H9 (cell line): ENCODE measurements at regions not wholly inside any gene's neighbourhood (a gene's known extent, or its start where the extent isn't known, plus 50 kb on each side); places are given as distances from the start of the nearest gene placed in this dataset.

Experiments used
- DNase-seq: peaks from one replicate; pipeline ENCODE4 v3.0.0-alpha.2; 2017
- H2AFZ ChIP-seq: one replicate; pipeline ENCODE4 v1.6.1; 2013; ENCODE audit warnings: mild to moderate bottlenecking, low read length, control low read depth, moderate library complexity
- H2AK5ac ChIP-seq: 2 replicates; pipeline ENCODE4 v1.6.1; 2013; ENCODE audit warnings: low read length, control low read depth, mixed read lengths; ENCODE audit not compliant: insufficient read length
- H2BK120ac ChIP-seq: one replicate; pipeline ENCODE4 v1.6.1; 2013; ENCODE audit warnings: low read depth, mild to moderate bottlenecking, low read length, control low read depth, inconsistent platforms; ENCODE audit not compliant: poor library complexity, severe bottlenecking
- H2BK12ac ChIP-seq: 2 replicates; pipeline ENCODE4 v1.6.1; 2013; ENCODE audit warnings: low read length, control low read depth, mixed read lengths, low read depth; ENCODE audit not compliant: insufficient read length
- H2BK15ac ChIP-seq: 2 replicates; pipeline ENCODE4 v1.6.1; 2013; ENCODE audit warnings: low read depth, low read length, control low read depth
- H2BK20ac ChIP-seq: one replicate; pipeline ENCODE4 v1.6.1; 2013; ENCODE audit warnings: low read depth, mild to moderate bottlenecking, low read length, control low read depth, inconsistent platforms; ENCODE audit not compliant: poor library complexity, severe bottlenecking
- H2BK5ac ChIP-seq: 2 replicates; pipeline ENCODE4 v1.6.1; 2013; ENCODE audit warnings: low read length, control low read depth, mixed read lengths; ENCODE audit not compliant: insufficient read length
- H3K14ac ChIP-seq: 2 replicates; pipeline ENCODE4 v1.6.1; 2013; ENCODE audit warnings: low read length, control low read depth; ENCODE audit not compliant: insufficient read depth
- H3K18ac ChIP-seq: 2 replicates; pipeline ENCODE4 v1.6.1; 2013; ENCODE audit warnings: low read depth, mild to moderate bottlenecking, mixed read lengths, low read length, control low read depth; ENCODE audit not compliant: insufficient read length
- H3K23ac ChIP-seq: 2 replicates; pipeline ENCODE4 v1.6.1; 2013; ENCODE audit warnings: low read length, control low read depth, mixed read lengths, low read depth; ENCODE audit not compliant: insufficient read length
- H3K23me2 ChIP-seq: 2 replicates; pipeline ENCODE4 v1.6.1; 2013; ENCODE audit warnings: low read depth, mild to moderate bottlenecking, mixed read lengths, low read length, control low read depth; ENCODE audit not compliant: insufficient read length, poor library complexity, severe bottlenecking
- H3K27ac ChIP-seq: 2 replicates; pipeline ENCODE4 v1.5.1; 2013; ENCODE audit warnings: low read length, control low read depth, mixed read lengths, low read depth; ENCODE audit not compliant: insufficient read length
- H3K27me3 ChIP-seq: 2 replicates; pipeline ENCODE4 v1.6.1; 2013; ENCODE audit warnings: low read length, control low read depth, inconsistent platforms; ENCODE audit not compliant: insufficient read depth
- H3K4ac ChIP-seq: 2 replicates; pipeline ENCODE4 v1.6.1; 2013; ENCODE audit warnings: low read depth, mild to moderate bottlenecking, control low read depth, inconsistent platforms, low read length, moderate library complexity
- H3K4me1 ChIP-seq: 2 replicates; pipeline ENCODE4 v1.6.1; 2013; ENCODE audit warnings: low read length, control low read depth, inconsistent platforms; ENCODE audit not compliant: insufficient read depth
- H3K4me2 ChIP-seq: 2 replicates; pipeline ENCODE4 v1.6.1; 2013; ENCODE audit warnings: low read length, control low read depth, mixed read lengths; ENCODE audit not compliant: insufficient read length, insufficient read depth
- H3K56ac ChIP-seq: 2 replicates; pipeline ENCODE4 v1.6.1; 2013; ENCODE audit warnings: low read depth, mild to moderate bottlenecking, mixed read lengths, low read length, control low read depth; ENCODE audit not compliant: insufficient read length
- H3K79me1 ChIP-seq: 2 replicates; pipeline ENCODE4 v1.6.1; 2013; ENCODE audit warnings: low read depth, mild to moderate bottlenecking, moderate library complexity, low read length, control low read depth, inconsistent platforms; ENCODE audit not compliant: insufficient read depth, poor library complexity, severe bottlenecking
- H3K79me2 ChIP-seq: 2 replicates; pipeline ENCODE4 v1.6.1; 2013; ENCODE audit warnings: low read length, control low read depth, inconsistent platforms; ENCODE audit not compliant: insufficient read depth
- H3K9ac ChIP-seq: 2 replicates; pipeline ENCODE4 v1.6.1; 2013; ENCODE audit warnings: low read length, control low read depth, mixed read lengths; ENCODE audit not compliant: insufficient read length; ENCODE audit errors: extremely low read depth
- H3K9me3 ChIP-seq: one replicate; pipeline ENCODE4 v1.6.1; 2013; ENCODE audit warnings: low read depth, low read length, inconsistent platforms; ENCODE audit not compliant: control insufficient read depth
- H3T11ph ChIP-seq: one replicate; pipeline ENCODE4 v1.6.1; 2013; ENCODE audit warnings: mild to moderate bottlenecking, low read length, control low read depth, inconsistent platforms
- H4K20me1 ChIP-seq: one replicate; pipeline ENCODE4 v1.6.1; 2013; ENCODE audit not compliant: control insufficient read depth, insufficient read length, insufficient read depth
- H4K5ac ChIP-seq: 2 replicates; pipeline ENCODE4 v1.6.1; 2013; ENCODE audit warnings: low read depth, mild to moderate bottlenecking, mixed read lengths, low read length, control low read depth; ENCODE audit not compliant: insufficient read length
- H4K8ac ChIP-seq: replicated peaks from 2 replicates; pipeline ENCODE4 v1.6.1; 2013; ENCODE audit warnings: low read length, control low read depth, mixed read lengths, low read depth; ENCODE audit not compliant: insufficient read length
- H4K91ac ChIP-seq: 2 replicates; pipeline ENCODE4 v1.6.1; 2013; ENCODE audit warnings: low read depth, mild to moderate bottlenecking, moderate library complexity, mixed read lengths, low read length, control low read depth; ENCODE audit not compliant: insufficient read length
- H3K27ac Mint-ChIP-seq, 3 experiments: 2 replicates in 2 of 3; 3 replicates in 1 of 3; pipeline ENCODE4 v1.8.0; 2020 to 2021; ENCODE audit warnings: mixed read lengths in 3 of 3, mild to moderate bottlenecking in 1 of 3, moderate library complexity in 1 of 3
- H3K27me3 Mint-ChIP-seq: 2 replicates; pipeline ENCODE4 v1.8.0; 2021; ENCODE audit warnings: low read depth, mild to moderate bottlenecking, moderate library complexity, mixed read lengths
- H3K36me3 Mint-ChIP-seq, 3 experiments: 2 replicates in 2 of 3; 3 replicates in 1 of 3; pipeline ENCODE4 v1.8.0; 2020 to 2021; ENCODE audit warnings: low read depth in 3 of 3, mixed read lengths in 3 of 3; ENCODE audit not compliant: insufficient read depth in 1 of 3
- H3K4me1 Mint-ChIP-seq, 2 experiments: 2 replicates each; pipeline ENCODE4 v1.8.0; 2020; ENCODE audit warnings: mixed read lengths in 2 of 2
- H3K4me3 Mint-ChIP-seq, 2 experiments: 2 replicates in 1 of 2; 3 replicates in 1 of 2; pipeline ENCODE4 v1.8.0; 2020 to 2021; ENCODE audit warnings: mild to moderate bottlenecking in 2 of 2, mixed read lengths in 2 of 2, moderate library complexity in 1 of 2
- H3K9me3 Mint-ChIP-seq, 2 experiments: 2 replicates in 1 of 2; 3 replicates in 1 of 2; pipeline ENCODE4 v1.8.0; 2020; ENCODE audit warnings: mild to moderate bottlenecking in 2 of 2, mixed read lengths in 2 of 2, moderate library complexity in 1 of 2
- CTCF ChIP-seq: fragments of 200-600 bp; sonication (generic); conservative IDR thresholded peaks from 3 replicates; pipeline ENCODE4 v1.8.0; 2021; ENCODE audit warnings: antibody characterized with exemption, mild to moderate bottlenecking
- WGBS: extraction: QIAGEN DNeasy Blood & Tissue Kit; methylation state at CpG from one replicate; pipeline ENCODE4 v1.1.7; 2013; ENCODE audit warnings: missing lambda C conversion rate, low lambda C conversion rate, mixed read lengths; ENCODE audit not compliant: insufficient read length; ENCODE audit errors: extremely low coverage; 5-methylcytosine and 5-hydroxymethylcytosine counted together

- Mint-ChIP-seq H3K36me3 (no peaks in the 10 kb centered on the region; a peak in 1 of 7 replicates), H3K27me3 (peaks cover 23% of the 10 kb centered on the region), H3K4me3 (no peak overlapping the region), H3K27ac (no peak overlapping the region), H3K4me1 (peaks cover 0 to 7% of the 10 kb centered on the region in 2 experiments; a peak in 3 of 4 replicates), H3K9me3 (peaks cover 2 to 6% of the 10 kb centered on the region in 2 experiments; a peak in 3 of 5 replicates)
- H2AK5ac ChIP-seq, result no peak overlapping the region
- no peak overlapping the region for H3K4ac ChIP-seq
- no peaks in the 10 kb centered on the region for H3K4me1 ChIP-seq
- no peaks in the 10 kb centered on the region for H3K23me2 ChIP-seq
- no peak overlapping the region for H2BK12ac ChIP-seq
- no peak overlapping the region for H3K14ac ChIP-seq
- no peaks in the 10 kb centered on the region for H3K79me1 ChIP-seq
- no peak overlapping the region for H3K9ac ChIP-seq
- H4K20me1 ChIP-seq, result no peaks in the 10 kb centered on the region
- no peak overlapping the region for H4K5ac ChIP-seq
- H3K27me3 ChIP-seq, result no peaks in the 10 kb centered on the region
- H2AFZ ChIP-seq, result no peak overlapping the region
- H3K56ac ChIP-seq, result no peak overlapping the region
- no peak overlapping the region for H4K91ac ChIP-seq
- H3K9me3 ChIP-seq, result no peaks in the 10 kb centered on the region
- no peak overlapping the region for H3K27ac ChIP-seq
- no peak overlapping the region for H3K18ac ChIP-seq
- no peak for DNase-seq
- no CpG with 5 or more reads among the region's 3 CpGs for WGBS
- no peak overlapping the region for H4K8ac ChIP-seq
- no peak overlapping the region for H3K4me2 ChIP-seq
- no peak overlapping the region for H3K23ac ChIP-seq
- H2BK5ac ChIP-seq, result no peak overlapping the region
- H2BK20ac ChIP-seq, result no peak overlapping the region
- H2BK120ac ChIP-seq, result no peak overlapping the region
- H3K79me2 ChIP-seq, result no peaks in the 10 kb centered on the region
- TF ChIP-seq CTCF, result no peak
- no peak overlapping the region for H2BK15ac ChIP-seq
- H3T11ph ChIP-seq, result no peak overlapping the region
Observed at GRCh38 chr5:2023196-2023595, 140.5 kb upstream of the IRX4 start.
